ENCODE measurements at regions not wholly inside any gene's neighbourhood (a gene's known extent, or its start where the extent isn't known, plus 50 kb on each side); places are given as distances from the start of the nearest gene placed in this dataset.

DNA sequence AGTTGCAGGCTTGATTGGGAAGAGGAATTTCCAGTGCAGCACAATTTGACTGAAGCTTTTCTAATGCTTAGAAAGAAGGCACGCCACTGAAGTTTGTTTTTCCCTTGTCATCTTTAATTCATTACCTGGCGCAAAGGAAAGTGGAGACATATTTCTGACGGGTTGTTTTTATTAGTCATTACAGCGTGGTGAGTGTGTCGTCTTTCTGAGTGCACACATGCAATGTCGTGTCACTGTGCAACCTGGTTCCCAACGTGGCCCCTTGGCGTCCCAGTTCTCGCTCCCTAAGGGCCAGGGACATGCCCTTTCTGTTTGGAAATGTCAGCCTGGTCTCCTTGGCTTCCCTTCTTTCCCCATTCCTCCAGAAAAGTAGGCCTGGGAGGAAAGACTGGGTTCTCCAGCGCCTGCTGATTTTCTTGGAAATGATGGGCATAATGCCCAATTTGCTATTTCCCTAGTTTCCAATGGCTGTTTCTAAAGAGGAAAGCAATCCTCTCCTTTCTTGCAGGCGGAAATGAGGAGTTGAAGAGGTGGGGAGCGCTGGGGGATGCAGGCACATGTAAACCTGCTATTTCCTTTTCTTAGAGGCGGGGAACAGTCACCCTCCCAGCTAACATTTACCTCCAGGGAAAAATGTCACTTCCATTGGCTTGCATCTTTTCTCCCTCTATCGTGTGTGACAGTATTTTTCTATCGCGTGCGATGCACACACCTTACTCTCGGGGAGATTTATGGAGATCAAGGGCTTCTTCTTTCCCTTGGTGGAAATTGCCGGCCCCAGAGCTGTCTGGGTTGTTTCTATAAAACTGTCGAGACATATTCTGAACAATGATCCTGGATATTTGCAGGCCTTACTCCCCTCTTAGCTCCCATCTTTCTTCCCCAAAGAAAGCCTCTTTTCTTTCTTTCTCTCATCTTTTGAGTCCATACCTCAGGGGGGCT, 249.8 kb downstream of the ARHGAP12 start:
- no peaks in the 10 kb centered on the region for H3K79me2 ChIP-seq (ENCODE audit: control insufficient read depth, insufficient read depth, low read length)
- no peak overlapping the region for H4K8ac ChIP-seq (ENCODE audit: low read depth, low read length)
- H3K4me1 ChIP-seq (ENCODE audit: control insufficient read depth, low read depth, low read length) = peaks cover 9% of the 10 kb centered on the region
- WGBS (ENCODE audit: extremely low coverage, insufficient coverage, low lambda C conversion rate) = no CpG with 5 or more reads among the region's 20 CpGs
- no peak for DNase-seq
- H3K23ac ChIP-seq (ENCODE audit: low read length) = no peak overlapping the region
- no peaks in the 10 kb centered on the region for H3K36me3 ChIP-seq (ENCODE audit: control insufficient read depth, insufficient read depth, low read length)
- H3K4me3 ChIP-seq (ENCODE audit: low read length) = no peak overlapping the region
- H4K5ac ChIP-seq (ENCODE audit: low read length) = no peak overlapping the region
- no peak overlapping the region for H2BK15ac ChIP-seq (replicated peaks; ENCODE audit: low read depth)
- no peak overlapping the region for H2BK120ac ChIP-seq (ENCODE audit: low read depth, low read length)
- no peak overlapping the region for H3K18ac ChIP-seq (ENCODE audit: low read length)
- no peaks in the 10 kb centered on the region for H3K27me3 ChIP-seq (ENCODE audit: insufficient read depth, low read length, poor library complexity)
- no peak overlapping the region for H3K4ac ChIP-seq (ENCODE audit: low read depth, low read length)
- no peaks in the 10 kb centered on the region for H3K79me1 ChIP-seq (ENCODE audit: low read length)
- H3K56ac ChIP-seq (ENCODE audit: low read length) = peak overlapping the region; percentile 10
- no peak overlapping the region for H2BK5ac ChIP-seq (ENCODE audit: low read length)
- no peak overlapping the region for H3K9ac ChIP-seq (ENCODE audit: low read length)
- H3K4me2 ChIP-seq (ENCODE audit: low read length) = no peak overlapping the region
- no peak overlapping the region for H3K27ac ChIP-seq (ENCODE audit: low read depth, low read length)
- H2AK5ac ChIP-seq (ENCODE audit: low read length) = no peak overlapping the region

- DNase-seq = no peak
- H2AK5ac ChIP-seq (ENCODE audit: low read length) = peak overlapping the region; percentile 65
- no peak overlapping the region for H3K18ac ChIP-seq (ENCODE audit: low read length)
- H3K27me3 ChIP-seq (ENCODE audit: insufficient read depth, low read length, poor library complexity) = no peaks in the 10 kb centered on the region
- H2BK15ac ChIP-seq (replicated peaks; ENCODE audit: low read depth) = no peak overlapping the region
- H3K9ac ChIP-seq (ENCODE audit: low read length) = peak overlapping the region; percentile 11
- no peak overlapping the region for H3K23ac ChIP-seq (ENCODE audit: low read length)
- no peak overlapping the region for H2BK5ac ChIP-seq (ENCODE audit: low read length)
- peak overlapping the region; percentile 49 for H3K4ac ChIP-seq (ENCODE audit: low read depth, low read length)
- H2BK120ac ChIP-seq (ENCODE audit: low read depth, low read length) = no peak overlapping the region
- WGBS (ENCODE audit: extremely low coverage, insufficient coverage, low lambda C conversion rate) = no CpG with 5 or more reads among the region's 12 CpGs
- H3K79me2 ChIP-seq (ENCODE audit: control insufficient read depth, insufficient read depth, low read length) = no peaks in the 10 kb centered on the region
- no peak overlapping the region for H3K4me3 ChIP-seq (ENCODE audit: low read length)
- no peak overlapping the region for H3K4me2 ChIP-seq (ENCODE audit: low read length)
- peak overlapping the region; percentile 1 for H3K27ac ChIP-seq (ENCODE audit: low read depth, low read length)
- no peaks in the 10 kb centered on the region for H3K36me3 ChIP-seq (ENCODE audit: control insufficient read depth, insufficient read depth, low read length)
- peak overlapping the region; percentile 54 for H3K56ac ChIP-seq (ENCODE audit: low read length)
- H4K8ac ChIP-seq (ENCODE audit: low read depth, low read length) = no peak overlapping the region
- H4K5ac ChIP-seq (ENCODE audit: low read length) = no peak overlapping the region
- no peaks in the 10 kb centered on the region for H3K79me1 ChIP-seq (ENCODE audit: low read length)
- peaks cover 9% of the 10 kb centered on the region for H3K4me1 ChIP-seq (ENCODE audit: control insufficient read depth, low read depth, low read length)
Observed at GRCh38 chr10:31678139-31678536, 250.5 kb downstream of the ARHGAP12 start.

- H3K9ac ChIP-seq (ENCODE audit: low read length) = no peak overlapping the region
- H3K18ac ChIP-seq (ENCODE audit: low read length) = peak overlapping the region; percentile 15
- peaks cover 9% of the 10 kb centered on the region for H3K4me1 ChIP-seq (ENCODE audit: control insufficient read depth, low read depth, low read length)
- no peak overlapping the region for H4K8ac ChIP-seq (ENCODE audit: low read depth, low read length)
- no peaks in the 10 kb centered on the region for H3K36me3 ChIP-seq (ENCODE audit: control insufficient read depth, insufficient read depth, low read length)
- no peak overlapping the region for H2BK120ac ChIP-seq (ENCODE audit: low read depth, low read length)
- H3K27ac ChIP-seq (ENCODE audit: low read depth, low read length) = peak overlapping the region; percentile 55
- no peak overlapping the region for H3K4me2 ChIP-seq (ENCODE audit: low read length)
- H3K27me3 ChIP-seq (ENCODE audit: insufficient read depth, low read length, poor library complexity) = no peaks in the 10 kb centered on the region
- no peak overlapping the region for H2AK5ac ChIP-seq (ENCODE audit: low read length)
- H4K5ac ChIP-seq (ENCODE audit: low read length) = no peak overlapping the region
- H2BK5ac ChIP-seq (ENCODE audit: low read length) = peak overlapping the region; percentile 15
- H2BK15ac ChIP-seq (replicated peaks; ENCODE audit: low read depth) = no peak overlapping the region
- no peak overlapping the region for H3K4ac ChIP-seq (ENCODE audit: low read depth, low read length)
- WGBS (ENCODE audit: extremely low coverage, insufficient coverage, low lambda C conversion rate) = no CpG with 5 or more reads among the region's 16 CpGs
- no peaks in the 10 kb centered on the region for H3K79me1 ChIP-seq (ENCODE audit: low read length)
- H3K4me3 ChIP-seq (ENCODE audit: low read length) = no peak overlapping the region
- peak; percentile 89 for DNase-seq
- H3K23ac ChIP-seq (ENCODE audit: low read length) = no peak overlapping the region
- H3K79me2 ChIP-seq (ENCODE audit: control insufficient read depth, insufficient read depth, low read length) = no peaks in the 10 kb centered on the region
- peak overlapping the region; percentile 54 for H3K56ac ChIP-seq (ENCODE audit: low read length)
Observed at GRCh38 chr10:31677195-31678138, 251.2 kb downstream of the ARHGAP12 start.

GRCh38 chr10:31675726-31676125, 252.9 kb downstream of the ARHGAP12 start:
- no peak overlapping the region for H2BK15ac ChIP-seq (replicated peaks; ENCODE audit: low read depth)
- peaks cover 9% of the 10 kb centered on the region for H3K4me1 ChIP-seq (ENCODE audit: control insufficient read depth, low read depth, low read length)
- H3K36me3 ChIP-seq (ENCODE audit: control insufficient read depth, insufficient read depth, low read length) = no peaks in the 10 kb centered on the region
- H4K8ac ChIP-seq (ENCODE audit: low read depth, low read length) = no peak overlapping the region
- no peak overlapping the region for H3K9ac ChIP-seq (ENCODE audit: low read length)
- H3K4me3 ChIP-seq (ENCODE audit: low read length) = no peak overlapping the region
- H3K79me2 ChIP-seq (ENCODE audit: control insufficient read depth, insufficient read depth, low read length) = no peaks in the 10 kb centered on the region
- H3K18ac ChIP-seq (ENCODE audit: low read length) = no peak overlapping the region
- H3K27me3 ChIP-seq (ENCODE audit: insufficient read depth, low read length, poor library complexity) = no peaks in the 10 kb centered on the region
- no peak overlapping the region for H2AK5ac ChIP-seq (ENCODE audit: low read length)
- no peak for DNase-seq
- H2BK5ac ChIP-seq (ENCODE audit: low read length) = no peak overlapping the region
- no peak overlapping the region for H4K5ac ChIP-seq (ENCODE audit: low read length)
- H3K23ac ChIP-seq (ENCODE audit: low read length) = no peak overlapping the region
- no peak overlapping the region for H3K56ac ChIP-seq (ENCODE audit: low read length)
- no peak overlapping the region for H2BK120ac ChIP-seq (ENCODE audit: low read depth, low read length)
- H3K4me2 ChIP-seq (ENCODE audit: low read length) = no peak overlapping the region
- no peak overlapping the region for H3K4ac ChIP-seq (ENCODE audit: low read depth, low read length)
- no peaks in the 10 kb centered on the region for H3K79me1 ChIP-seq (ENCODE audit: low read length)
- H3K27ac ChIP-seq (ENCODE audit: low read depth, low read length) = no peak overlapping the region

DNA sequence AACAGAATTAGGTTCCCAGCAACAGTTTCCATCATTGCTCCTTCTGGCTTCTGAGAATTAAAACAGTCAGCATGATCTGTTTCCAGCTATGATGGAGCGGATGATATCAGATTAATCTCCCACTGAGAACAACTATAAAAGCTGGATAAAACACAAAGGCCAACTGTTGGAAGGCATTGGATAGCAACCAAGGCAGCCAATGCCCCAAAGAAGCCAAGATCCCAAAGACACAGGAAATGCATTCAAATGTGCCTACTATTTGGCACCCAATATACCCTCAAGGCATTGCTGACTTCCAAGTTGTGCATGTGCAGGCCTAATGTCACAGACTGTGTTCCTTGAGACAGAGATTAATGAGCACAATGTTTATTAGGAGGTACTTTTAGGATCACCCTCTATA, 259.3 kb downstream of the ARHGAP12 start:
- H3K79me1 ChIP-seq (ENCODE audit: low read length) = no peaks in the 10 kb centered on the region
- H3K23ac ChIP-seq (ENCODE audit: low read length) = no peak overlapping the region
- no peak overlapping the region for H3K27ac ChIP-seq (ENCODE audit: low read depth, low read length)
- H3K18ac ChIP-seq (ENCODE audit: low read length) = no peak overlapping the region
- no peaks in the 10 kb centered on the region for H3K36me3 ChIP-seq (ENCODE audit: control insufficient read depth, insufficient read depth, low read length)
- H3K9ac ChIP-seq (ENCODE audit: low read length) = no peak overlapping the region
- no peak overlapping the region for H2BK120ac ChIP-seq (ENCODE audit: low read depth, low read length)
- no peak for DNase-seq
- no peak overlapping the region for H4K8ac ChIP-seq (ENCODE audit: low read depth, low read length)
- WGBS (ENCODE audit: extremely low coverage, insufficient coverage, low lambda C conversion rate) = no CpG with 5 or more reads among the region's 1 CpG
- H3K4me2 ChIP-seq (ENCODE audit: low read length) = no peak overlapping the region
- no peak overlapping the region for H3K56ac ChIP-seq (ENCODE audit: low read length)
- H3K27me3 ChIP-seq (ENCODE audit: insufficient read depth, low read length, poor library complexity) = no peaks in the 10 kb centered on the region
- peaks cover 11% of the 10 kb centered on the region for H3K4me1 ChIP-seq (ENCODE audit: control insufficient read depth, low read depth, low read length)
- H3K4ac ChIP-seq (ENCODE audit: low read depth, low read length) = no peak overlapping the region
- H3K79me2 ChIP-seq (ENCODE audit: control insufficient read depth, insufficient read depth, low read length) = no peaks in the 10 kb centered on the region
- H3K4me3 ChIP-seq (ENCODE audit: low read length) = no peak overlapping the region
- H2BK15ac ChIP-seq (replicated peaks; ENCODE audit: low read depth) = no peak overlapping the region
- no peak overlapping the region for H4K5ac ChIP-seq (ENCODE audit: low read length)
- no peak overlapping the region for H2AK5ac ChIP-seq (ENCODE audit: low read length)
- no peak overlapping the region for H2BK5ac ChIP-seq (ENCODE audit: low read length)
